PC-9 (cell line): ENCODE measurements at regions not wholly inside any gene's neighbourhood (a gene's known extent, or its start where the extent isn't known, plus 50 kb on each side); places are given as distances from the start of the nearest gene placed in this dataset.

ENCODE experiments used
- BruUV-seq: library from RNA; stranded (reverse); fragments of 400-500 nt; replicated peaks from 2 replicates; lab custom pipeline; 2021; lab: Mats Ljungman, UMichigan
- CTCF ChIA-PET: fragments of 300-600 bp; sonication (Branson Sonifier 250); formaldehyde crosslinking; loops from one replicate; lab custom pipeline; 2022; ENCODE audit warnings: antibody characterized with exemption; lab: Charles Lee
- POLR2A ChIA-PET: fragments of 300-600 bp; sonication (Branson Sonifier 250); formaldehyde crosslinking; loops from one replicate; lab custom pipeline; 2022; ENCODE audit warnings: antibody characterized with exemption; ENCODE audit not compliant: unreplicated experiment; lab: Charles Lee
- DNase-seq, 2 experiments: peaks; one replicate each; pipeline versions ENCODE4 v3.0.0 to v3.0.0-alpha.2; 2015 to 2022; ENCODE audit warnings: mixed read lengths in 1 of 2
- H2AFZ ChIP-seq: fragments of 200-600 bp; sonication (generic); 2 replicates; pipeline ENCODE4 v1.8.1; 2017; ENCODE audit warnings: antibody characterized with exemption
- H3F3A ChIP-seq: fragments of 200-600 bp; sonication (generic); 2 replicates; pipeline ENCODE4 v1.8.1; 2017; ENCODE audit warnings: antibody characterized with exemption, mild to moderate bottlenecking, low read depth; ENCODE audit not compliant: insufficient read depth
- H3K27ac ChIP-seq: fragments of 200-600 bp; sonication (generic); 2 replicates; pipeline ENCODE4 v1.6.1; 2016; ENCODE audit warnings: mixed run types
- H3K27me3 ChIP-seq: fragments of 200-600 bp; sonication (generic); 2 replicates; pipeline ENCODE4 v1.6.1; 2016; ENCODE audit warnings: low read depth, mixed run types; ENCODE audit not compliant: insufficient read depth
- H3K36me3 ChIP-seq: fragments of 200-600 bp; sonication (generic); 2 replicates; pipeline ENCODE4 v1.6.1; 2016; ENCODE audit warnings: low read depth, mixed run types
- H3K4me1 ChIP-seq: fragments of 200-600 bp; sonication (generic); replicated peaks from 2 replicates; pipeline ENCODE4 v1.6.1; 2016; ENCODE audit warnings: mixed run types; ENCODE audit not compliant: insufficient read depth
- H3K4me2 ChIP-seq: fragments of 200-600 bp; sonication (generic); 2 replicates; pipeline ENCODE4 v1.6.1; 2017; ENCODE audit warnings: mixed run types
- H3K4me3 ChIP-seq: fragments of 200-600 bp; sonication (generic); 2 replicates; pipeline ENCODE4 v1.6.1; 2016; ENCODE audit warnings: mixed run types
- H3K79me2 ChIP-seq: fragments of 200-600 bp; sonication (generic); 2 replicates; pipeline ENCODE4 v1.6.1; 2017; ENCODE audit warnings: low read depth, mixed run types
- H3K9me2 ChIP-seq: fragments of 200-600 bp; sonication (generic); 2 replicates; pipeline ENCODE4 v1.8.1; 2017; ENCODE audit warnings: mild to moderate bottlenecking; ENCODE audit not compliant: insufficient read depth
- H3K9me3 ChIP-seq: fragments of 200-600 bp; sonication (generic); 2 replicates; pipeline ENCODE4 v1.8.1; 2016; ENCODE audit warnings: low read depth; ENCODE audit not compliant: insufficient read depth
- H4K20me1 ChIP-seq: fragments of 200-600 bp; sonication (generic); 2 replicates; pipeline ENCODE4 v1.8.1; 2017; ENCODE audit not compliant: insufficient read depth
- EZH2 ChIP-seq: fragments of 200-600 bp; sonication (generic); IDR thresholded peaks from 2 replicates; pipeline ENCODE4 v1.8.0; 2017; ENCODE audit warnings: antibody characterized with exemption, low read depth
- intact Hi-C: fragments of 100-400 bp; cut with micrococcal nuclease; formaldehyde crosslinking; loops from one replicate; pipeline ENCODE4 v1.10.0; 2022; ENCODE audit not compliant: unreplicated experiment
- TF ChIP-seq, protein P1 (sequence below): fragments of 200-600 bp; sonication (generic); conservative IDR thresholded peaks from 2 replicates; pipeline ENCODE4 v1.6.1; 2017; ENCODE audit warnings: mixed run types, antibody characterized with exemption, mild to moderate bottlenecking, moderate library complexity

DNA sequence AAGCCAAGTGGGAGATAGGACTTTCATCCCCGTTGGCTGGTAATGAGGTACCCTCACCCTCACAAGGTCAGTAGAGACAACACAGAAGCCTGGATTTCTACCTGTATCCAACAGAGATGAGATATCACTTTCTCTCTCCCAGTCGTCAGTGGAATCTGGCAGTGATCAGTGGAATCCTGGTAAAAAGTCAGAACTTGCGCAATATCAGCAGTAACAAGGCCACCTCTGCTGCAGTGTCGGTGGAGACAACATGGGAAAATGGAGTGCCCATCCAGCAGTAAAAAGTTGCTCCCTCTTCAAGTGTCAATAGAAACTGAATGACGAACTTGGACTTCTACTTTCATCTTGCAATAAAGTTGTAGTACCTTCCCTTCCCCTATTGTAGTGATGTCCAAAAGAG lies 615.9 kb downstream of the ETS1 start:
- no TSS peak for BruUV-seq
- H3K4me3 ChIP-seq, result no peak overlapping the region
- H3K9me3 ChIP-seq, result no peaks in the 10 kb centered on the region
- H3K4me1 ChIP-seq, result no peaks in the 10 kb centered on the region
- no peaks in the 10 kb centered on the region for H3K9me2 ChIP-seq
- H3K79me2 ChIP-seq, result no peaks in the 10 kb centered on the region
- ChIA-PET CTCF (no interaction called here), POLR2A (no interaction called here)
- no peaks in the 10 kb centered on the region for H3K27me3 ChIP-seq
- no peaks in the 10 kb centered on the region for H4K20me1 ChIP-seq
- no peak overlapping the region for H2AFZ ChIP-seq
- H3K36me3 ChIP-seq, result no peaks in the 10 kb centered on the region
- no peak overlapping the region for H3K27ac ChIP-seq
- no peaks in the 10 kb centered on the region for H3F3A ChIP-seq
- no peak overlapping the region for H3K4me2 ChIP-seq
- no peak for DNase-seq
- no peak for TF ChIP-seq EZH2
- TF ChIP-seq, protein P1, sequence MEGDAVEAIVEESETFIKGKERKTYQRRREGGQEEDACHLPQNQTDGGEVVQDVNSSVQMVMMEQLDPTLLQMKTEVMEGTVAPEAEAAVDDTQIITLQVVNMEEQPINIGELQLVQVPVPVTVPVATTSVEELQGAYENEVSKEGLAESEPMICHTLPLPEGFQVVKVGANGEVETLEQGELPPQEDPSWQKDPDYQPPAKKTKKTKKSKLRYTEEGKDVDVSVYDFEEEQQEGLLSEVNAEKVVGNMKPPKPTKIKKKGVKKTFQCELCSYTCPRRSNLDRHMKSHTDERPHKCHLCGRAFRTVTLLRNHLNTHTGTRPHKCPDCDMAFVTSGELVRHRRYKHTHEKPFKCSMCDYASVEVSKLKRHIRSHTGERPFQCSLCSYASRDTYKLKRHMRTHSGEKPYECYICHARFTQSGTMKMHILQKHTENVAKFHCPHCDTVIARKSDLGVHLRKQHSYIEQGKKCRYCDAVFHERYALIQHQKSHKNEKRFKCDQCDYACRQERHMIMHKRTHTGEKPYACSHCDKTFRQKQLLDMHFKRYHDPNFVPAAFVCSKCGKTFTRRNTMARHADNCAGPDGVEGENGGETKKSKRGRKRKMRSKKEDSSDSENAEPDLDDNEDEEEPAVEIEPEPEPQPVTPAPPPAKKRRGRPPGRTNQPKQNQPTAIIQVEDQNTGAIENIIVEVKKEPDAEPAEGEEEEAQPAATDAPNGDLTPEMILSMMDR, result no peak
- intact Hi-C loops, result no loop called here

DNA sequence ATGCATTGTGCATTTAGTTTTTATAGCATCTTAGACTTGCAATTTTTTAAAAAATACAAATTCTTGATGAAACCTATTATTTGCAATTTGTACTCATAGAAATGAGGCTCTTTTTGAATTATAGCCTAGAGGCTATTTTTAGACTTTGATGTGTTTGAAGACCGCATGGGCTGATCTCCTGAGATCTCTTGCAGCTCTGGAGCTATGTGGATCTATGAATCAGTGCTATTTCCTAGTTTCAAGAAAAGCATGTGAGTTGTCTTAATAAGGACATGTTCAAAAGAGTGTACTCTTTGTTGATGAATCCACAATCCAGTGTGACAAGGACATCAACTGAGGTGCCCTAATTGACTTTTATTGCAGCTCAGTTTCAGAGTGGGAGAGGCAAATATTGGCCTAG lies 620.5 kb downstream of the ETS1 start:
- Histone ChIP-seq H3K4me1 (no peaks in the 10 kb centered on the region), H3K9me2 (no peaks in the 10 kb centered on the region), H3K9me3 (no peaks in the 10 kb centered on the region), H4K20me1 (no peaks in the 10 kb centered on the region; the same call in 1 of the 2 replicates), H2AFZ (no peak overlapping the region), H3K36me3 (no peaks in the 10 kb centered on the region), H3F3A (no peaks in the 10 kb centered on the region), H3K79me2 (no peaks in the 10 kb centered on the region), H3K4me2 (no peak overlapping the region), H3K27ac (no peak overlapping the region), H3K4me3 (no peak overlapping the region), H3K27me3 (no peaks in the 10 kb centered on the region)
- no TSS peak for BruUV-seq
- TF ChIP-seq, protein P1, result no peak
- no peak for TF ChIP-seq EZH2
- DNase-seq, result no peak
- intact Hi-C loops, result no loop called here
- CTCF ChIA-PET, result no interaction called here
- POLR2A ChIA-PET, result no interaction called here

DNA sequence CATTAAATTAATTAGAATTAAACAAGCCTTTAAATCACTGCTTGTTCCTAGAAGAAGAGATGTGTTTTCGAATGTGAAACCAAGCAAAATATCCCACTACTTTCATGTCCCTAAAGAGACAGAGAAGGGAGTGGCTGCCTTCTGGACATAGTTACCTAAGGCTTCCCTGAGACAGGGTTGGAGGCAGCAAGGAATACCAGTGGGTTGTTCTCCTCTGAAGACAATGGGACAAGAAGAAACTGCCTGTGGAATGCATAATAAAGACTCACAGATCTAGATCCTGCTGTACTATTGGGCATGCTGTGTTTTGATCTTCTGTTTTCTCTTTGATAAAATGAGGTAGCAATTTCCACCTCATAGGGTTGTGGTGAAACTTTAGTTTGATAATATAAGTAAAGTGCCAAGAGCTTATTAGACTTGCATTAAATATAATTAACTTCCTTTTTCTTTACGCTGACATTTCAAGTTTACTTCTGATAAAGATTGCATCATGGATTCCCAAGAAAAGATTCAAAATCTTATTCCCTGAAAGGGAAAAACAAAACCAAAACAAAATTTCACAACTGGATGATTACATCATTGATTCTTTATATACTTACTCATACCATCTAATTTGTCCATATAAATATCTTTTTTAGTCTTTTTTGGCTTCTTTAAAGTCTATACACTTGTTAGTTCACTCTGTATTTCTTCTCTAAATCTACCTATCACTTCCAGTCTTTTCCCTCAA lies 621.3 kb downstream of the ETS1 start:
- Histone ChIP-seq H3K9me2 (no peaks in the 10 kb centered on the region), H3F3A (no peaks in the 10 kb centered on the region), H3K9me3 (no peaks in the 10 kb centered on the region), H3K4me3 (no peak overlapping the region), H3K4me1 (no peaks in the 10 kb centered on the region), H3K27me3 (no peaks in the 10 kb centered on the region), H3K79me2 (no peaks in the 10 kb centered on the region), H3K27ac (no peak overlapping the region), H4K20me1 (no peaks in the 10 kb centered on the region; the same call in 1 of the 2 replicates), H3K36me3 (no peaks in the 10 kb centered on the region), H2AFZ (no peak overlapping the region), H3K4me2 (no peak overlapping the region)
- TF ChIP-seq EZH2, result no peak
- TF ChIP-seq, protein P1, result no peak
- ChIA-PET CTCF (no interaction called here), POLR2A (no interaction called here)
- intact Hi-C loops, result no loop called here
- BruUV-seq, result no TSS peak
- DNase-seq, result no peak
